ENCODE measurements at regions not wholly inside any gene's neighbourhood (a gene's known extent, or its start where the extent isn't known, plus 50 kb on each side); places are given as distances from the start of the nearest gene placed in this dataset.

DNA sequence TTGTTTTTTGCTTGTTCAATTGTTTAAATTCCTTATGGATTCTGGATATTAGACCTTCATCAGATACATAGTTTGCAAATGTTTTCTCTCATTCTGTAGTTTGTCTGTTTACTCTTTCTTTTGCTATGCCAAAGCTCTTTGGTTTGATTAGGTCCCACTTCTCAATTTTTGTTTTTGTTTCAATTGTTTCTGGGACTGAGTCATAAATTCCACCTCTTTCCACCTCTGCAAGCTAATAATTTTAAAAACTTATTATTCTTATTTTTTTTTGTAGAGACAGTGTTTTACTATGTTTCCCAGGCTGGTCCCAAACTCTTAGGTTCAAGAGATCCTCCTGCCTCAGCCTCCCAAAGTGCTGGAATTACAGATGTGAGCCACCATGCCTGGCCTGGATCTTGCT lies 226.8 kb upstream of the GPRIN3 start:
- Histone ChIP-seq H4K20me1 (ENCODE audit: control insufficient read depth, extremely low read depth, insufficient read depth, low read length) (no peaks in the 10 kb centered on the region), H3K4me1 (ENCODE audit: control insufficient read depth, extremely low read depth, insufficient read depth, low read length) (no peaks in the 10 kb centered on the region), H3K27ac (ENCODE audit: control insufficient read depth, insufficient read depth, low read length) (no peak overlapping the region), H3K27me3 (ENCODE audit: control insufficient read depth, extremely low read depth, insufficient read depth, low read length) (no peaks in the 10 kb centered on the region), H3K36me3 (ENCODE audit: control insufficient read depth in 2 of 2, extremely low read depth in 1 of 2, insufficient read depth in 2 of 2, low read length in 2 of 2) (no peaks in the 10 kb centered on the region), H2AFZ (ENCODE audit: control insufficient read depth, low read length) (no peak overlapping the region), H3K4me3 (ENCODE audit: control insufficient read depth in 2 of 3, extremely low read depth in 1 of 3, insufficient read depth in 2 of 3, low read depth in 1 of 3, low read length in 3 of 3) (no peak overlapping the region), H3K9ac (ENCODE audit: control insufficient read depth, extremely low read depth, insufficient read depth, low read length) (no peak overlapping the region), H3K4me2 (ENCODE audit: control insufficient read depth, extremely low read depth, insufficient read depth, low read depth, low read length) (no peak overlapping the region), H3K79me2 (ENCODE audit: control insufficient read depth, insufficient read depth, low read length) (no peaks in the 10 kb centered on the region), H3K9me1 (ENCODE audit: control insufficient read depth, extremely low read depth, insufficient read depth, low read length) (no peaks in the 10 kb centered on the region), H3K9me3 (ENCODE audit: control insufficient read depth, low read depth, low read length) (no peaks in the 10 kb centered on the region)
- TF ChIP-seq, protein P1, sequence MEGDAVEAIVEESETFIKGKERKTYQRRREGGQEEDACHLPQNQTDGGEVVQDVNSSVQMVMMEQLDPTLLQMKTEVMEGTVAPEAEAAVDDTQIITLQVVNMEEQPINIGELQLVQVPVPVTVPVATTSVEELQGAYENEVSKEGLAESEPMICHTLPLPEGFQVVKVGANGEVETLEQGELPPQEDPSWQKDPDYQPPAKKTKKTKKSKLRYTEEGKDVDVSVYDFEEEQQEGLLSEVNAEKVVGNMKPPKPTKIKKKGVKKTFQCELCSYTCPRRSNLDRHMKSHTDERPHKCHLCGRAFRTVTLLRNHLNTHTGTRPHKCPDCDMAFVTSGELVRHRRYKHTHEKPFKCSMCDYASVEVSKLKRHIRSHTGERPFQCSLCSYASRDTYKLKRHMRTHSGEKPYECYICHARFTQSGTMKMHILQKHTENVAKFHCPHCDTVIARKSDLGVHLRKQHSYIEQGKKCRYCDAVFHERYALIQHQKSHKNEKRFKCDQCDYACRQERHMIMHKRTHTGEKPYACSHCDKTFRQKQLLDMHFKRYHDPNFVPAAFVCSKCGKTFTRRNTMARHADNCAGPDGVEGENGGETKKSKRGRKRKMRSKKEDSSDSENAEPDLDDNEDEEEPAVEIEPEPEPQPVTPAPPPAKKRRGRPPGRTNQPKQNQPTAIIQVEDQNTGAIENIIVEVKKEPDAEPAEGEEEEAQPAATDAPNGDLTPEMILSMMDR (optimal IDR thresholded peaks at IDR 0.05 in 1 of 3, IDR thresholded peaks at IDR 0.05 in 1 of 3, conservative IDR thresholded peaks at IDR 0.05 in 1 of 3; ENCODE audit: extremely low read depth in 1 of 3, insufficient read depth in 2 of 3, low read length in 3 of 3): no peak
- TF ChIP-seq EZH2 (IDR thresholded peaks at IDR 0.05; ENCODE audit: low read length): no peak
- dilution Hi-C loops (cut with MboI; ENCODE audit: extremely low pct_ligation_motif_present, low sequenced_read_pairs): no loop called here
- FAIRE-seq (no peak), DNase-seq (ENCODE audit: low read depth, low spot score) (no peak)

DNA sequence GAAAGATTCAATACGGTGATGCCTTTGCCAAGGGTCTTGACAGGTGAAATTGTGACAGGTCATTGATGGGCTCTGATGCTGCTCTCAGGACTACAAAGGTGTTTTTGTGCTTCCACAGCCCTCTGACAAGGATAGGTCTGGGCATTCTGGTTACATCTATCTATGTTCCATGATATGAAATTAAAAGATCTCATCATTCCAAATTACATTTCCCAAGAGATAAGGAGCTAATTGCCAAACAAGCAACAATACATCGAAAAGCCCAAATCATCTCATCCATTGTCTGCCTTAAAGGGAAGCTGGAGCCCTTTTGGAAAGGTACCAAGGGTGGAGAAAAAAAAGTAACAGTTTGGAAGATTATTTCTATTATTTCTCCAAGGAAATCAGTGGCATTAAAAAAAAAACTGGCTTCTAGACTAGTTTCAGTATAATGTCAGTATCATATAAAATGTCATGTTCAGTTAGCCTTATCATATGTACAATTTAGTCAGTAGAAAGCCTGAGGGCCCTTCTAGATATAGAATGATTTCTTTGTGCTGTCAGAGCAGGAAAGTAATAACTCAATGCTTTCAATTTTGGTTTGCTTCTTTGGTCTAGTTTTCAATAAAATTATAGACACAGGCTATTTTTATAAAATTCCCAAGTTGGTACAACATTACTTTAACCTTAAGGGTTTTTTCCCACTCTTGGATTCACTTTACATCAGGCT lies 224.5 kb upstream of the GPRIN3 start:
- Histone ChIP-seq H3K4me1 (ENCODE audit: control insufficient read depth, extremely low read depth, insufficient read depth, low read length) (no peaks in the 10 kb centered on the region), H3K9ac (ENCODE audit: control insufficient read depth, extremely low read depth, insufficient read depth, low read length) (no peak overlapping the region), H3K27ac (ENCODE audit: control insufficient read depth, insufficient read depth, low read length) (no peak overlapping the region), H4K20me1 (ENCODE audit: control insufficient read depth, extremely low read depth, insufficient read depth, low read length) (no peaks in the 10 kb centered on the region), H3K36me3 (ENCODE audit: control insufficient read depth in 2 of 2, extremely low read depth in 1 of 2, insufficient read depth in 2 of 2, low read length in 2 of 2) (no peaks in the 10 kb centered on the region), H3K4me3 (ENCODE audit: control insufficient read depth in 2 of 3, extremely low read depth in 1 of 3, insufficient read depth in 2 of 3, low read depth in 1 of 3, low read length in 3 of 3) (no peak overlapping the region), H3K9me1 (ENCODE audit: control insufficient read depth, extremely low read depth, insufficient read depth, low read length) (no peaks in the 10 kb centered on the region), H3K79me2 (ENCODE audit: control insufficient read depth, insufficient read depth, low read length) (no peaks in the 10 kb centered on the region), H2AFZ (ENCODE audit: control insufficient read depth, low read length) (no peak overlapping the region), H3K27me3 (ENCODE audit: control insufficient read depth, extremely low read depth, insufficient read depth, low read length) (no peaks in the 10 kb centered on the region), H3K9me3 (ENCODE audit: control insufficient read depth, low read depth, low read length) (no peaks in the 10 kb centered on the region), H3K4me2 (ENCODE audit: control insufficient read depth, extremely low read depth, insufficient read depth, low read depth, low read length) (no peak overlapping the region)
- dilution Hi-C loops (cut with MboI; ENCODE audit: extremely low pct_ligation_motif_present, low sequenced_read_pairs): no loop called here
- DNase-seq (ENCODE audit: low read depth, low spot score) (no peak), FAIRE-seq (no peak)
- TF ChIP-seq, protein P1 (optimal IDR thresholded peaks at IDR 0.05 in 1 of 3, IDR thresholded peaks at IDR 0.05 in 1 of 3, conservative IDR thresholded peaks at IDR 0.05 in 1 of 3; ENCODE audit: extremely low read depth in 1 of 3, insufficient read depth in 2 of 3, low read length in 3 of 3): no peak
- no peak for TF ChIP-seq EZH2 (IDR thresholded peaks at IDR 0.05; ENCODE audit: low read length)

Data from keratinocyte (primary cell).